ENCODE measurements at regions not wholly inside any gene's neighbourhood (a gene's known extent, or its start where the extent isn't known, plus 50 kb on each side); places are given as distances from the start of the nearest gene placed in this dataset.

DNA sequence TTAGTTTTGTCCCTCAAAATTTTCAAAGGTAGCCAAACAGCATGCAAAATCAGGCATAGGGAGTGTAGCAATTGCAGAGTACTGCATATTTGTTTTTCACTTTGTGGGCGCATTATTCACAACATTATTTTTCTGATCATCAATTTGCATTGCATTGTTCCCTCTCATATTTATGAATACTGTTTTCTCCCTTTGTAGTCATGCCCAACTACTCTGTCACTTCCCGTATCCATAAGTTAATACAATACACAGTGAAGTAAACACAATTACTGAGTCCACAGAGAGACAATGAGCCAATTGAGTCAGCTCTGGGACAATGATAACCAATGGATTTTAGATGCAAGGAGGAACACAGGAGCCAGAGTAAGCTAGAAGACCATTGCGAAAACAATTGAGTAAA is 944.0 kb upstream of the ADGRL4 start:
- no peaks in the 10 kb centered on the region for H3K27me3 ChIP-seq (replicated peaks; ENCODE audit: insufficient read depth, low read depth, low read length, poor library complexity)
- no TSS peak for BruUV-seq (replicated peaks)
- no peaks in the 10 kb centered on the region for H3K9me3 ChIP-seq (ENCODE audit: low read depth, low read length, poor library complexity, severe bottlenecking)
- H3K36me3 ChIP-seq (ENCODE audit: insufficient read depth, low read length, poor library complexity, severe bottlenecking) = no peaks in the 10 kb centered on the region
- ChIA-PET CTCF (no interaction called here), POLR2A (ENCODE audit: low non-redundant PET) (no interaction called here)
- no peak overlapping the region for H3K4me3 ChIP-seq (ENCODE audit: low read depth, low read length, poor library complexity, severe bottlenecking)
- H3K4me1 ChIP-seq (ENCODE audit: insufficient read depth, low read length, poor library complexity, severe bottlenecking) = no peaks in the 10 kb centered on the region
- intact Hi-C loops (cut with micrococcal nuclease; ENCODE audit: unreplicated experiment) = no loop called here
- no peak overlapping the region for H3K27ac ChIP-seq (ENCODE audit: low read depth, low read length, poor library complexity, severe bottlenecking)
- TF ChIP-seq, protein P1, sequence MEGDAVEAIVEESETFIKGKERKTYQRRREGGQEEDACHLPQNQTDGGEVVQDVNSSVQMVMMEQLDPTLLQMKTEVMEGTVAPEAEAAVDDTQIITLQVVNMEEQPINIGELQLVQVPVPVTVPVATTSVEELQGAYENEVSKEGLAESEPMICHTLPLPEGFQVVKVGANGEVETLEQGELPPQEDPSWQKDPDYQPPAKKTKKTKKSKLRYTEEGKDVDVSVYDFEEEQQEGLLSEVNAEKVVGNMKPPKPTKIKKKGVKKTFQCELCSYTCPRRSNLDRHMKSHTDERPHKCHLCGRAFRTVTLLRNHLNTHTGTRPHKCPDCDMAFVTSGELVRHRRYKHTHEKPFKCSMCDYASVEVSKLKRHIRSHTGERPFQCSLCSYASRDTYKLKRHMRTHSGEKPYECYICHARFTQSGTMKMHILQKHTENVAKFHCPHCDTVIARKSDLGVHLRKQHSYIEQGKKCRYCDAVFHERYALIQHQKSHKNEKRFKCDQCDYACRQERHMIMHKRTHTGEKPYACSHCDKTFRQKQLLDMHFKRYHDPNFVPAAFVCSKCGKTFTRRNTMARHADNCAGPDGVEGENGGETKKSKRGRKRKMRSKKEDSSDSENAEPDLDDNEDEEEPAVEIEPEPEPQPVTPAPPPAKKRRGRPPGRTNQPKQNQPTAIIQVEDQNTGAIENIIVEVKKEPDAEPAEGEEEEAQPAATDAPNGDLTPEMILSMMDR (conservative IDR thresholded peaks at IDR 0.05; ENCODE audit: low read depth, low read length) = no peak
- TF ChIP-seq EZH2 (IDR thresholded peaks at IDR 0.05; ENCODE audit: borderline replicate concordance, low read depth, low read length, poor library complexity, severe bottlenecking) = no peak
- DNase-seq (ENCODE audit: low spot score) = no peak

DNA sequence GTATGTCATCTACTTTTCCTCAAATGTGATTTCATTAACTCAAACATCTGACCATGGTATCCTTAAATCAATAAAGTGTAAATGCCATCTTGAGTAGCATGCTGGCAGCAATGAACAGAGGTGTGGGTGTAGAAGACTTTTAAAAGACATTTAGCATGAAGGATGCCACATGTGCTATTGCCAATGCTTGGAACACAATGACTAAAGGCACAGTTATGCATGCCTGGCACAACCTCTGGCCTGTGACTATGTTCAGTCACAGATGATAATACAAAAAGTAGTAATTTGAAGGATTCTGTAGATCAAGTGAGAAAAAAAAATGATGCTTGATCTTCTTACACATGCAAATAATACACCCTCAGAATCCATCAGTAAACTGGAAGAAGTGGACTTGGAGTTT is 938.9 kb upstream of the ADGRL4 start:
- no peaks in the 10 kb centered on the region for H3K4me1 ChIP-seq (ENCODE audit: insufficient read depth, low read length, poor library complexity, severe bottlenecking)
- H3K27ac ChIP-seq (ENCODE audit: low read depth, low read length, poor library complexity, severe bottlenecking) = no peak overlapping the region
- no peak for DNase-seq (ENCODE audit: low spot score)
- H3K27me3 ChIP-seq (replicated peaks; ENCODE audit: insufficient read depth, low read depth, low read length, poor library complexity) = no peaks in the 10 kb centered on the region
- intact Hi-C loops (cut with micrococcal nuclease; ENCODE audit: unreplicated experiment) = no loop called here
- CTCF ChIA-PET = no interaction called here
- POLR2A ChIA-PET (ENCODE audit: low non-redundant PET) = no interaction called here
- no peaks in the 10 kb centered on the region for H3K9me3 ChIP-seq (ENCODE audit: low read depth, low read length, poor library complexity, severe bottlenecking)
- no peaks in the 10 kb centered on the region for H3K36me3 ChIP-seq (ENCODE audit: insufficient read depth, low read length, poor library complexity, severe bottlenecking)
- H3K4me3 ChIP-seq (ENCODE audit: low read depth, low read length, poor library complexity, severe bottlenecking) = no peak overlapping the region
- BruUV-seq (replicated peaks) = no TSS peak
- TF ChIP-seq, protein P1 (conservative IDR thresholded peaks at IDR 0.05; ENCODE audit: low read depth, low read length) = no peak
- no peak for TF ChIP-seq EZH2 (IDR thresholded peaks at IDR 0.05; ENCODE audit: borderline replicate concordance, low read depth, low read length, poor library complexity, severe bottlenecking)

DNA sequence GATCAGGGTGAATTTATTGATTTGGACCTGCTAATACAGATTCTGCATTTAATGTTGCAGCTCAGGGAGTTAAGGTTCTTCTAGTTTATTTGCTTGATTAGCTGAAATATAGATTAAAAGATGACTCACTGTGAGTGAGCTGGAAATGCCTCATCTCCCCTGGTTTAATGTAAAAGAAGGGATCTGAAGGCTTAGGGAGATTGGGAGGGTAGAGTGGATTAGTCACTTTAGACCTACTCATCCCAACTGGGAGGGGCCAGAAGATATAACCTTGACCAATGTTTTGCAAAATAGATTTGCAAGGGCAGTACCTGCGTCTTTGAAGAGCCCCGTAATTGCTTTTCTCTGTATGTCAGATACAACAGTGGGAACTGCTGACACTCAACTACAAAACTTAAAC is 922.8 kb upstream of the ADGRL4 start:
- POLR2A ChIA-PET (ENCODE audit: low non-redundant PET) = no interaction called here
- Histone ChIP-seq H3K27me3 (replicated peaks; ENCODE audit: insufficient read depth, low read depth, low read length, poor library complexity) (no peaks in the 10 kb centered on the region), H3K9me3 (ENCODE audit: low read depth, low read length, poor library complexity, severe bottlenecking) (no peaks in the 10 kb centered on the region), H3K36me3 (ENCODE audit: insufficient read depth, low read length, poor library complexity, severe bottlenecking) (no peaks in the 10 kb centered on the region), H3K4me1 (ENCODE audit: insufficient read depth, low read length, poor library complexity, severe bottlenecking) (no peaks in the 10 kb centered on the region), H3K27ac (ENCODE audit: low read depth, low read length, poor library complexity, severe bottlenecking) (no peak overlapping the region), H3K4me3 (ENCODE audit: low read depth, low read length, poor library complexity, severe bottlenecking) (no peak overlapping the region)
- intact Hi-C loops (cut with micrococcal nuclease; ENCODE audit: unreplicated experiment) = no loop called here
- no peak for TF ChIP-seq EZH2 (IDR thresholded peaks at IDR 0.05; ENCODE audit: borderline replicate concordance, low read depth, low read length, poor library complexity, severe bottlenecking)
- TF ChIP-seq, protein P1 (conservative IDR thresholded peaks at IDR 0.05; ENCODE audit: low read depth, low read length) = no peak
- DNase-seq (ENCODE audit: low spot score) = no peak
- no TSS peak for BruUV-seq (replicated peaks)
- CTCF ChIA-PET = no interaction called here

All from A673 (cell line).